Calu3 (cell line): ENCODE measurements at regions not wholly inside any gene's neighbourhood (a gene's known extent, or its start where the extent isn't known, plus 50 kb on each side); places are given as distances from the start of the nearest gene placed in this dataset.
"Not testable (repeated sequence)": the region's sequence is repeated elsewhere in the genome, so short reads cannot be mapped to it uniquely, and the experiment has no call there.

ENCODE experiments used
- BruUV-seq: library from RNA; stranded (reverse); fragments of 400-500 nt; replicated peaks from 2 replicates; lab custom pipeline; 2021; lab: Mats Ljungman, UMichigan
- CTCF ChIA-PET: fragments of 300-600 bp; sonication (Branson Sonifier 250); formaldehyde crosslinking; loops from one replicate; lab custom pipeline; 2022; ENCODE audit warnings: antibody characterized with exemption; lab: Charles Lee
- DNase-seq: peaks from one replicate; pipeline ENCODE4 v3.0.0; 2022
- H3K27ac Mint-ChIP-seq: one replicate; pipeline ENCODE4 v1.8.0; 2022; ENCODE audit warnings: mixed read lengths; ENCODE audit not compliant: unreplicated experiment
- H3K27me3 Mint-ChIP-seq: one replicate; pipeline ENCODE4 v1.8.0; 2022; ENCODE audit warnings: mixed read lengths; ENCODE audit not compliant: unreplicated experiment
- H3K36me3 Mint-ChIP-seq: one replicate; pipeline ENCODE4 v1.8.0; 2022; ENCODE audit warnings: mild to moderate bottlenecking, moderate library complexity, mixed read lengths; ENCODE audit not compliant: insufficient read depth, unreplicated experiment
- H3K4me1 Mint-ChIP-seq: one replicate; pipeline ENCODE4 v1.8.0; 2022; ENCODE audit warnings: mild to moderate bottlenecking, low read depth, mixed read lengths; ENCODE audit not compliant: unreplicated experiment
- H3K4me3 Mint-ChIP-seq: one replicate; pipeline ENCODE4 v1.8.0; 2022; ENCODE audit warnings: mild to moderate bottlenecking, low read depth, moderate library complexity, mixed read lengths; ENCODE audit not compliant: unreplicated experiment
- H3K9me3 Mint-ChIP-seq: one replicate; pipeline ENCODE4 v1.8.0; 2022; ENCODE audit warnings: low read depth, mixed read lengths; ENCODE audit not compliant: unreplicated experiment
- intact Hi-C: fragments of 100-400 bp; cut with micrococcal nuclease; formaldehyde crosslinking; loops from one replicate; pipeline ENCODE4 v1.10.0; 2022; ENCODE audit not compliant: unreplicated experiment
- TF ChIP-seq, protein P1 (sequence below): fragments of 200-600 bp; IDR thresholded peaks from one replicate; pipeline ENCODE4 v1.8.0; 2022; ENCODE audit warnings: antibody characterized with exemption; ENCODE audit not compliant: unreplicated experiment

DNA sequence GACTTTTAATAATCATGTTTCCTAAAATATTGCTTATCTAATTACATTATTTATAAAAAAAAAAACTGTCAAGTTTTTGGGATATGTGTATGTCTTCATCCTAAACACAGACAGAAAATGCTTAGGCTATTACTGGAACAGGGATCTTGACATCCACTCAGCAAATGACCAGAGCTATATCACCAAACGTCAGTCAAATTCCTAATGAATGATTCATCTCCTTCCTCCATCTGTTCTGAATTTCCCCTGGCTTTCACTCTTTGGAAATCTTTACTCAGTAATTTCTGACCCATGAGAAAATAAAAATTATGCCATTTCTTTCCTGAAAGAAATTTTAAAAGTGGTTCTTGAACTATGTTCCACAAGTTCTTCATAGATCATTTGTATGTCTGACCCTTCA lies 552.4 kb upstream of the KCND2 start:
- H3K36me3 Mint-ChIP-seq: no peaks in the 10 kb centered on the region
- TF ChIP-seq, protein P1, sequence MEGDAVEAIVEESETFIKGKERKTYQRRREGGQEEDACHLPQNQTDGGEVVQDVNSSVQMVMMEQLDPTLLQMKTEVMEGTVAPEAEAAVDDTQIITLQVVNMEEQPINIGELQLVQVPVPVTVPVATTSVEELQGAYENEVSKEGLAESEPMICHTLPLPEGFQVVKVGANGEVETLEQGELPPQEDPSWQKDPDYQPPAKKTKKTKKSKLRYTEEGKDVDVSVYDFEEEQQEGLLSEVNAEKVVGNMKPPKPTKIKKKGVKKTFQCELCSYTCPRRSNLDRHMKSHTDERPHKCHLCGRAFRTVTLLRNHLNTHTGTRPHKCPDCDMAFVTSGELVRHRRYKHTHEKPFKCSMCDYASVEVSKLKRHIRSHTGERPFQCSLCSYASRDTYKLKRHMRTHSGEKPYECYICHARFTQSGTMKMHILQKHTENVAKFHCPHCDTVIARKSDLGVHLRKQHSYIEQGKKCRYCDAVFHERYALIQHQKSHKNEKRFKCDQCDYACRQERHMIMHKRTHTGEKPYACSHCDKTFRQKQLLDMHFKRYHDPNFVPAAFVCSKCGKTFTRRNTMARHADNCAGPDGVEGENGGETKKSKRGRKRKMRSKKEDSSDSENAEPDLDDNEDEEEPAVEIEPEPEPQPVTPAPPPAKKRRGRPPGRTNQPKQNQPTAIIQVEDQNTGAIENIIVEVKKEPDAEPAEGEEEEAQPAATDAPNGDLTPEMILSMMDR: no peak
- H3K27me3 Mint-ChIP-seq: no peaks in the 10 kb centered on the region
- CTCF ChIA-PET: no interaction called here
- DNase-seq: no peak
- H3K27ac Mint-ChIP-seq: no peak overlapping the region
- BruUV-seq: no TSS peak
- no peaks in the 10 kb centered on the region for H3K9me3 Mint-ChIP-seq
- H3K4me1 Mint-ChIP-seq: peaks cover 7% of the 10 kb centered on the region
- intact Hi-C loops: no loop called here
- no peak overlapping the region for H3K4me3 Mint-ChIP-seq

DNA sequence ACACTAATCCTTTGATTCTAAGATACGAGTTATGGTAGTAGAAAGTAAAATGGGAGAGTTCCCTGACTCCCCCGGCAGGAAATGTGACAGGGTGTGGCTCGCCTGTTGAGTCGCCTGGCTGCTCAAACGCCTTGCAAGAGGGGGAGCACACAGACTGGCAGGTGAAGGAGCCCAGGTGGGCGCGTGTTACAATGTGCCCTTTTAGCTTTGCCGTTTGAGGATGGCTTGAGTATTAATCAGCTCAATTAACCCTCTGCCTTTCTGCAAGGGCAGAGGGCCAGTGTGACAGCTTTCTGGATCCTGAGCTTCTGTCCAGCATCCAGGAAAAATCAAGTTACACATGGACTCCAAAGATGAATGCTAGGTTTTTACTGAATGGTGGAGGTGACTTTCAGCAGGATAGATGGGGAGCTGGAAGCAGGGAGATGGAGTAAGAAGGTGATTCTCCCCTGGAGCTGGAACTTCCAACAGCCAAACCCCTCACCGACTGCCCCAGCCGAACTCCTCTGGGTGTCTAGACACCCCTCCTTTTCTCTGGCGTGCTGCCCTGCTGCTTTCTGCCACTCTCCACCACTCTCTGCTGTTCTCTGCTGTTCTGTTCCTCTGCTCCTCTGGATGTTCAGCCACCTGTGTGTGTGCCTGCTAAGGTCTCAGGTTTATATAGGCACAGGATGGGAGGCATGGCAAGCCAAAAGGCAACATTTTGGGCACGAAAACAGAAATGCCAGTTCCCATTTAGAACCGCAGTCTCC lies 548.8 kb upstream of the KCND2 start:
- intact Hi-C loops: no loop called here
- CTCF ChIA-PET: no interaction called here
- H3K9me3 Mint-ChIP-seq: no peaks in the 10 kb centered on the region
- H3K4me3 Mint-ChIP-seq: no peak overlapping the region
- no TSS peak for BruUV-seq
- no peak for DNase-seq
- H3K27me3 Mint-ChIP-seq: no peaks in the 10 kb centered on the region
- H3K27ac Mint-ChIP-seq: no peak overlapping the region
- TF ChIP-seq, protein P1: no peak
- H3K36me3 Mint-ChIP-seq: no peaks in the 10 kb centered on the region
- H3K4me1 Mint-ChIP-seq: peaks cover 7% of the 10 kb centered on the region

DNA sequence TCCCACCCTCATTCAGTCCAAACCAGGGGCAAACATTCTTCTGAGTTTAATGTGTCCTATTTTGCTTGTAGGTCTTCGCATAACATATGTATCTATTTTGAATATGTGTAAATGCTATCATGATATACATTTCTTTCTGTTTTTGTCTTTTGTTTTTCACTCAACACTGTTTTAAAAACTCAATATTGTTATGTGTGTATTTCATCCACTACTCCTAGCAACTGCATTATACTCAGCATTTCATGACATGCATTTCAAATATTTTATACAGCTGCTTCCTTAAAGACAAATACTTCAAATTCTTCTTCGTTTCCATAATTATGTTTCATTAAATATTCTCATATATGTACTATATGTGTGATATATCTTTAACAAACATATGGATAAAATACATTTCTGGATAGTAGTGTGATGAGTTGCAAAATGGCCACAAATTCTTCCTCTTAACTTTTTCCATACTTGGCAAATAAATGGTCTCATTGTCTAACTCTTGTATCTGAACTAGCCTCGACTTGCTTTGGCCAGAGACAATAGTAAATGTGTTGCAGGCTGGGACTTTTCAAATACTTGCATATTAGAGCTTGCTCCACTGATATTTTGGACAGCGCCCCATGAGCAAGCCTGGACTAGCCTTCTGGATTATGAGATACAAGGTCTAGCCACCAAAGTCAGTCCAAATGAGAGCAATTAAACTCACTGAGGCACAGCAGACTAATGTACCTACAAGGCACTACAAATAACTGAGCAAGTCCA lies 539.7 kb upstream of the KCND2 start:
- no peaks in the 10 kb centered on the region for H3K27me3 Mint-ChIP-seq
- TF ChIP-seq, protein P1: no peak
- no peaks in the 10 kb centered on the region for H3K4me1 Mint-ChIP-seq
- intact Hi-C loops: no loop called here
- no peaks in the 10 kb centered on the region for H3K9me3 Mint-ChIP-seq
- CTCF ChIA-PET: no interaction called here
- no peak overlapping the region for H3K4me3 Mint-ChIP-seq
- no peaks in the 10 kb centered on the region for H3K36me3 Mint-ChIP-seq
- BruUV-seq: no TSS peak
- no peak overlapping the region for H3K27ac Mint-ChIP-seq
- DNase-seq: no peak

DNA sequence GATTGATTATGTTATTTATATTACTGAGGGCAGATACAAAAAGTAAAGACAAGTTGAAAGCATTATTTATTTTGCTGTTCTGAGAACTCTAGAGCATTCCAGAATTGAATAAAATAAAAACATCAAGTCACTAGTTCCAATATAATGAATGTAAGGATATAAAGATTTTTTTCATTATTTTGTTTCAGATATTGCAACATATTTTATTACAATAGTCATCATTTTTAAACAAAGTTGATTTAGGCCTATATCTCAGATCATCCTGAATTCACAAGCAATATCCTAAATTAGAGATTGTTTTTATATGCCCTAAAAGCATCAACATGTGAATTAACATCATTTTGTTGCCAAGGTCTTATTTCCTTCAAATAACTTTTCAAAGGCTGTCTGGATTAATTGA lies 535.6 kb upstream of the KCND2 start:
- no peak for DNase-seq
- no peaks in the 10 kb centered on the region for H3K4me1 Mint-ChIP-seq
- no peaks in the 10 kb centered on the region for H3K27me3 Mint-ChIP-seq
- BruUV-seq: no TSS peak
- no peaks in the 10 kb centered on the region for H3K9me3 Mint-ChIP-seq
- H3K36me3 Mint-ChIP-seq: no peaks in the 10 kb centered on the region
- CTCF ChIA-PET: no interaction called here
- intact Hi-C loops: no loop called here
- H3K27ac Mint-ChIP-seq: no peak overlapping the region
- TF ChIP-seq, protein P1: no peak
- H3K4me3 Mint-ChIP-seq: no peak overlapping the region

DNA sequence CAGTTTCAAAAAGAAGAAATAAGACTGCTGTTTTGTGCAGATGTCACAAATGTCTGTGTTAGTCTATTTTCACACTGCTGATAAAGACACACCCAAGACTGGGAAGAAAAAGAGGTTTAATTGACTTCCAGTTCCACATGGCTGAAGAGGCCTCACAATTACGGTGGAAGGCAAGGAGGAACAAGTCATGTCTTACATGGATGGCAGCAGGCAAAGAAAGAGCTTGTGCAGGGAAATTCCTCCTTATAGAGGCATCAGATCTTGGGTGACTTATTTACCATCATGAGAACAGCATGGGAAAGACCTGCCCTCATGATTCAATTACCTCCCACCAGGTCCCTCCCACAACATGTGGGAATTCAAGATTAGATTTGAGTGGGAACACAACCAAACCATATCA lies 527.7 kb upstream of the KCND2 start:
- H3K9me3 Mint-ChIP-seq, CTCF ChIA-PET: not testable (repeated sequence)

More for the DNA sequence above, 527.7 kb upstream of the KCND2 start:
- H3K36me3 Mint-ChIP-seq, intact Hi-C loops, H3K4me3 Mint-ChIP-seq, H3K27me3 Mint-ChIP-seq, H3K27ac Mint-ChIP-seq, BruUV-seq, DNase-seq, H3K4me1 Mint-ChIP-seq: not testable (repeated sequence)
